ENCODE measurements at regions not wholly inside any gene's neighbourhood (a gene's known extent, or its start where the extent isn't known, plus 50 kb on each side); places are given as distances from the start of the nearest gene placed in this dataset.
"Not testable (repeated sequence)": the region's sequence is repeated elsewhere in the genome, so short reads cannot be mapped to it uniquely, and the experiment has no call there.

GRCh38 chr6:168913866-168914469, 339.7 kb downstream of the THBS2 start:
- Histone ChIP-seq H3K27ac (replicated peaks; ENCODE audit: low read length) (no peak overlapping the region), H3K4me2 (ENCODE audit: insufficient read depth, low read length, poor library complexity, severe bottlenecking) (no peak overlapping the region), H3K9ac (ENCODE audit: low read depth, low read length, poor library complexity) (no peak overlapping the region), H3K27me3 (ENCODE audit: control insufficient read depth in 3 of 3, insufficient read depth in 3 of 3, low read depth in 1 of 3, low read length in 3 of 3) (no peaks in the 10 kb centered on the region), H3K18ac (ENCODE audit: low read length) (no peak overlapping the region), H2BK12ac (ENCODE audit: low read length) (no peak overlapping the region), H2BK120ac (ENCODE audit: low read depth, low read length) (no peak overlapping the region), H3K36me3 (replicated peaks in 1 of 2; ENCODE audit: control insufficient read depth in 2 of 2, insufficient read depth in 2 of 2, low read length in 2 of 2) (no peaks in the 10 kb centered on the region), H4K91ac (ENCODE audit: low read depth, low read length, poor library complexity) (no peak overlapping the region), H3K9me3 (replicated peaks in 1 of 2; ENCODE audit: control insufficient read depth in 2 of 2, insufficient read depth in 1 of 2, low read depth in 1 of 2, low read length in 2 of 2) (peaks cover 0 to 4% of the 10 kb centered on the region in 2 donors), H2BK15ac (ENCODE audit: low read length) (no peak overlapping the region), H4K8ac (ENCODE audit: low read depth, low read length) (no peak overlapping the region), H3K14ac (ENCODE audit: low read length) (no peak overlapping the region), H3K4me1 (ENCODE audit: control insufficient read depth in 2 of 2, insufficient read depth in 1 of 2, low read depth in 1 of 2, low read length in 2 of 2) (no peaks in the 10 kb centered on the region), H3K4me3 (ENCODE audit: low read length in 2 of 2) (no peak overlapping the region), H2AK5ac (ENCODE audit: low read depth, low read length) (no peak overlapping the region), H3K23ac (ENCODE audit: low read depth, low read length, poor library complexity) (no peak overlapping the region), H2BK5ac (ENCODE audit: low read length) (no peak overlapping the region), H3K4ac (ENCODE audit: low read length) (no peak overlapping the region), H3K79me1 (ENCODE audit: low read depth, low read length) (no peaks in the 10 kb centered on the region), H2AFZ (ENCODE audit: low read length) (no peak overlapping the region)
- DNase-seq (ENCODE audit: low spot score), result no peak
- WGBS, 2 donors (ENCODE audit: extremely low coverage in 2 of 2, insufficient read length in 2 of 2, insufficient replicate concordance in 1 of 2), result no CpG with 5 or more reads among the region's 12 CpGs

GRCh38 chr6:168913231-168913865, 340.3 kb downstream of the THBS2 start:
- H4K8ac ChIP-seq (ENCODE audit: low read depth, low read length); H3K18ac ChIP-seq (ENCODE audit: low read length); H2AFZ ChIP-seq (ENCODE audit: low read length); H2AK5ac ChIP-seq (ENCODE audit: low read depth, low read length); H2BK12ac ChIP-seq (ENCODE audit: low read length); H2BK120ac ChIP-seq (ENCODE audit: low read depth, low read length); H3K9ac ChIP-seq (ENCODE audit: low read depth, low read length, poor library complexity); DNase-seq (ENCODE audit: low spot score); H3K4ac ChIP-seq (ENCODE audit: low read length); H3K36me3 ChIP-seq (replicated peaks in 1 of 2; ENCODE audit: control insufficient read depth in 2 of 2, insufficient read depth in 2 of 2, low read length in 2 of 2); H3K27me3 ChIP-seq (ENCODE audit: control insufficient read depth in 3 of 3, insufficient read depth in 3 of 3, low read depth in 1 of 3, low read length in 3 of 3); H3K4me3 ChIP-seq (ENCODE audit: low read length in 2 of 2); H4K91ac ChIP-seq (ENCODE audit: low read depth, low read length, poor library complexity); H3K27ac ChIP-seq (replicated peaks; ENCODE audit: low read length); H3K23ac ChIP-seq (ENCODE audit: low read depth, low read length, poor library complexity); H2BK5ac ChIP-seq (ENCODE audit: low read length); H3K4me2 ChIP-seq (ENCODE audit: insufficient read depth, low read length, poor library complexity, severe bottlenecking); H3K9me3 ChIP-seq (replicated peaks in 1 of 2; ENCODE audit: control insufficient read depth in 2 of 2, insufficient read depth in 1 of 2, low read depth in 1 of 2, low read length in 2 of 2); H3K4me1 ChIP-seq (ENCODE audit: control insufficient read depth in 2 of 2, insufficient read depth in 1 of 2, low read depth in 1 of 2, low read length in 2 of 2); H3K14ac ChIP-seq (ENCODE audit: low read length); H2BK15ac ChIP-seq (ENCODE audit: low read length); H3K79me1 ChIP-seq (ENCODE audit: low read depth, low read length): not testable (repeated sequence)
- WGBS, 2 donors (ENCODE audit: extremely low coverage in 2 of 2, insufficient read length in 2 of 2, insufficient replicate concordance in 1 of 2), result no CpG with 5 or more reads among the region's 11 CpGs

GRCh38 chr6:168909288-168909687, 344.4 kb downstream of the THBS2 start:
- Histone ChIP-seq H3K18ac (ENCODE audit: low read length) (no peak overlapping the region), H3K9ac (ENCODE audit: low read depth, low read length, poor library complexity) (no peak overlapping the region), H3K23ac (ENCODE audit: low read depth, low read length, poor library complexity) (no peak overlapping the region), H2BK5ac (ENCODE audit: low read length) (no peak overlapping the region), H3K27me3 (ENCODE audit: control insufficient read depth in 3 of 3, insufficient read depth in 3 of 3, low read depth in 1 of 3, low read length in 3 of 3) (no peaks in the 10 kb centered on the region), H2BK120ac (ENCODE audit: low read depth, low read length) (no peak overlapping the region), H3K27ac (replicated peaks; ENCODE audit: low read length) (no peak overlapping the region), H2AFZ (ENCODE audit: low read length) (no peak overlapping the region), H2BK15ac (ENCODE audit: low read length) (no peak overlapping the region), H3K4me1 (ENCODE audit: control insufficient read depth in 2 of 2, insufficient read depth in 1 of 2, low read depth in 1 of 2, low read length in 2 of 2) (no peaks in the 10 kb centered on the region), H3K9me3 (replicated peaks in 1 of 2; ENCODE audit: control insufficient read depth in 2 of 2, insufficient read depth in 1 of 2, low read depth in 1 of 2, low read length in 2 of 2) (peaks cover 0 to 4% of the 10 kb centered on the region in 2 donors), H3K14ac (ENCODE audit: low read length) (no peak overlapping the region), H3K4ac (ENCODE audit: low read length) (no peak overlapping the region), H2BK12ac (ENCODE audit: low read length) (no peak overlapping the region), H3K4me3 (ENCODE audit: low read length in 2 of 2) (no peak overlapping the region), H3K79me1 (ENCODE audit: low read depth, low read length) (no peaks in the 10 kb centered on the region), H3K4me2 (ENCODE audit: insufficient read depth, low read length, poor library complexity, severe bottlenecking) (no peak overlapping the region), H4K91ac (ENCODE audit: low read depth, low read length, poor library complexity) (no peak overlapping the region), H2AK5ac (ENCODE audit: low read depth, low read length) (no peak overlapping the region), H3K36me3 (replicated peaks in 1 of 2; ENCODE audit: control insufficient read depth in 2 of 2, insufficient read depth in 2 of 2, low read length in 2 of 2) (no peaks in the 10 kb centered on the region), H4K8ac (ENCODE audit: low read depth, low read length) (no peak overlapping the region)
- WGBS, 2 donors (ENCODE audit: extremely low coverage in 2 of 2, insufficient read length in 2 of 2, insufficient replicate concordance in 1 of 2), result no CpG with 5 or more reads among the region's 10 CpGs
- no peak for DNase-seq (ENCODE audit: low spot score)

DNA sequence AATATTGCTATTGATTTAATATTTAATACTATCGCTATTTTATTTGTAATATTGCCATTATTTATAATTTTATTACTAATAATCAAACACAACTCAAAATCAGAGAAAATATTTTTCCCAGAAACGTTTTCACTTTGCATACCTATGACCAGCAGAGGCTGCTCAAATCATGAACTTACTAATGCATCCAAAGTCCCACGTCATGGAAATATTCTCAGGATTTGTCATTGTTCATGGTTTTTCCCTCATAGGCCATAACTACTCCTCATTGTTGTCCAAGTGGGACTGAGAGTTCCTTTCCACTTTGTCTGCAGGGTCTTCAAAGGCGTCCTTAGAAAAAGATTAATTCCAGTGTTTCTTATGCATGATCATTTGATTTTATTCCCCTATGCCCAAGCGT, 344.8 kb downstream of the THBS2 start:
- Histone ChIP-seq H3K4me2 (ENCODE audit: insufficient read depth, low read length, poor library complexity, severe bottlenecking) (no peak overlapping the region), H3K36me3 (replicated peaks in 1 of 2; ENCODE audit: control insufficient read depth in 2 of 2, insufficient read depth in 2 of 2, low read length in 2 of 2) (no peaks in the 10 kb centered on the region), H3K4me3 (ENCODE audit: low read length in 2 of 2) (no peak overlapping the region), H2BK15ac (ENCODE audit: low read length) (no peak overlapping the region), H3K9me3 (replicated peaks in 1 of 2; ENCODE audit: control insufficient read depth in 2 of 2, insufficient read depth in 1 of 2, low read depth in 1 of 2, low read length in 2 of 2) (peaks cover 0 to 4% of the 10 kb centered on the region in 2 donors), H3K4ac (ENCODE audit: low read length) (no peak overlapping the region), H3K9ac (ENCODE audit: low read depth, low read length, poor library complexity) (no peak overlapping the region), H2AK5ac (ENCODE audit: low read depth, low read length) (no peak overlapping the region), H2BK5ac (ENCODE audit: low read length) (no peak overlapping the region), H4K8ac (ENCODE audit: low read depth, low read length) (no peak overlapping the region), H3K4me1 (ENCODE audit: control insufficient read depth in 2 of 2, insufficient read depth in 1 of 2, low read depth in 1 of 2, low read length in 2 of 2) (no peaks in the 10 kb centered on the region), H3K27me3 (ENCODE audit: control insufficient read depth in 3 of 3, insufficient read depth in 3 of 3, low read depth in 1 of 3, low read length in 3 of 3) (no peaks in the 10 kb centered on the region), H2BK12ac (ENCODE audit: low read length) (no peak overlapping the region), H3K23ac (ENCODE audit: low read depth, low read length, poor library complexity) (no peak overlapping the region), H3K27ac (replicated peaks; ENCODE audit: low read length) (no peak overlapping the region), H2AFZ (ENCODE audit: low read length) (no peak overlapping the region), H3K14ac (ENCODE audit: low read length) (no peak overlapping the region), H3K18ac (ENCODE audit: low read length) (no peak overlapping the region), H3K79me1 (ENCODE audit: low read depth, low read length) (no peaks in the 10 kb centered on the region), H2BK120ac (ENCODE audit: low read depth, low read length) (no peak overlapping the region), H4K91ac (ENCODE audit: low read depth, low read length, poor library complexity) (no peak overlapping the region)
- WGBS, 2 donors (ENCODE audit: extremely low coverage in 2 of 2, insufficient read length in 2 of 2, insufficient replicate concordance in 1 of 2), result no CpG with 5 or more reads among the region's 5 CpGs
- no peak for DNase-seq (ENCODE audit: low spot score)

All from neuronal stem cell (in vitro differentiated cells).